Activated T-helper 1 cell treated with anti-CD3 and anti-CD28 coated beads, Interleukin-12 subunit alpha, Interleukin-12 subunit beta, Interleukin-2, Interleukin-4 antibody, amounts not matched to agents 30 ng/mL and 10 ng/mL and 1 ng/mL, durations not matched to agents 14 hours and 24 hours and 36 hours (primary cell): ENCODE measurements at regions not wholly inside any gene's neighbourhood (a gene's known extent, or its start where the extent isn't known, plus 50 kb on each side); places are given as distances from the start of the nearest gene placed in this dataset.
"Not testable (repeated sequence)": the region's sequence is repeated elsewhere in the genome, so short reads cannot be mapped to it uniquely, and the experiment has no call there.

Experiments used
- DNase-seq: peaks from one replicate; pipeline ENCODE4 v3.0.0; 2021; ENCODE audit warnings: low spot score
- H3K27ac Mint-ChIP-seq: one replicate; pipeline ENCODE4 v1.8.0; 2021; ENCODE audit warnings: mild to moderate bottlenecking, mixed read lengths
- H3K27me3 Mint-ChIP-seq: one replicate; pipeline ENCODE4 v1.8.0; 2022; ENCODE audit warnings: mild to moderate bottlenecking, moderate library complexity, mixed read lengths; ENCODE audit not compliant: insufficient read depth
- H3K36me3 Mint-ChIP-seq: one replicate; pipeline ENCODE4 v1.8.0; 2021; ENCODE audit warnings: low read depth, mixed read lengths
- H3K4me1 Mint-ChIP-seq: one replicate; pipeline ENCODE4 v1.8.0; 2021; ENCODE audit warnings: low read depth, mixed read lengths
- H3K4me3 Mint-ChIP-seq: one replicate; pipeline ENCODE4 v1.8.0; 2021; ENCODE audit warnings: mild to moderate bottlenecking, moderate library complexity, mixed read lengths
- H3K9me3 Mint-ChIP-seq: one replicate; pipeline ENCODE4 v1.8.0; 2021; ENCODE audit warnings: mixed read lengths
- intact Hi-C: fragments of 100-400 bp; cut with micrococcal nuclease; formaldehyde crosslinking; loops from one replicate; pipeline ENCODE4 v1.15.1; 2024

DNA sequence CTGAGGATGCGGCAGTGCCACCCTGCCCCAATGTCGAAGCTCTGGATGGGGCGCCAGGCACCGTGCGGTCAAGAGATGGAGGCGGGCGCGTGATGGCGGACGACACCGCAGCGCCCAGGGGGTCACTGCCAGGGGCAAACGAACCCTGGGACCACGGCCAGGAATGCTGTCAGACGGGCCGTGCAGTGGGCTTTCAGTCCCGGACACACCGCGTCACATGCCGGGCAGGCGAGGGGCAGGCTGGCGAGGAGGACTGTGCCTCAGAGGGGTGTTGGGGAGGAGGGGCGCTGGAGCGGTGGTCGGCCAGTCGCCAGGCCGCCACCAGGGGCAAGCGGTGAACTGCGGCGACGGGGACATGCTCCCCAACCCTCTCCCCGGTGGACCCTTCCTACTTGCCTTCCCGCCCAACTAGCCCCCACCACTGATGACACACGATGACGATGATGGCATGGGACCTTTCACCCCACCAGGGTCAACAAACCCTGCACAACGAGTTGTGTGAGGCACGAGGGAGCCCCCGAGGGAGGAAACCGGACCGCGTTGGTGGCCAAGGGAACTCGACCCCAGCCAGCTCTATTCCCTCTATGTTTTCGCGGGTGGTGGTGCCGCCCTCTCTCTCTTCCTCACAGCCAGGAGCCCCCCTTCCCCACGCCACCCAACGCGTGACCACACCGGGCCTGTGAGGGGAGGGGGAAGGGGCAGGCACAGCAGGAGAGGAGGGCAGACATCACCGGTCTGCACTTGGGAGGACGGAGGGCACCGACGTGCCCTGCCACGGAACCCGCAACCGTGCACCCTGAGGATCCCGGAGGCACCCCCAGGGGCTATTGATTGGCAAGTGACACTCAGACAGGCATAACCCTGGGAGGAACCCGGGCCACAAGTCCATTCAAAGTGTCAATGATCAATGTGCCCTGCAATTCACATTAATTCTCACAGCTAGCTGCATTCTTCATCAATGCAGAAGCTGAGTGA, 1960.9 kb upstream of the DEFB115 start:
- intact Hi-C loops: no loop called here
- DNase-seq: no peak
- H3K27ac Mint-ChIP-seq: no peak overlapping the region
- peaks cover 4% of the 10 kb centered on the region for H3K36me3 Mint-ChIP-seq
- no peaks in the 10 kb centered on the region for H3K4me1 Mint-ChIP-seq
- H3K9me3 Mint-ChIP-seq: peaks cover 35% of the 10 kb centered on the region
- H3K27me3 Mint-ChIP-seq: no peaks in the 10 kb centered on the region
- H3K4me3 Mint-ChIP-seq: no peak overlapping the region

DNA sequence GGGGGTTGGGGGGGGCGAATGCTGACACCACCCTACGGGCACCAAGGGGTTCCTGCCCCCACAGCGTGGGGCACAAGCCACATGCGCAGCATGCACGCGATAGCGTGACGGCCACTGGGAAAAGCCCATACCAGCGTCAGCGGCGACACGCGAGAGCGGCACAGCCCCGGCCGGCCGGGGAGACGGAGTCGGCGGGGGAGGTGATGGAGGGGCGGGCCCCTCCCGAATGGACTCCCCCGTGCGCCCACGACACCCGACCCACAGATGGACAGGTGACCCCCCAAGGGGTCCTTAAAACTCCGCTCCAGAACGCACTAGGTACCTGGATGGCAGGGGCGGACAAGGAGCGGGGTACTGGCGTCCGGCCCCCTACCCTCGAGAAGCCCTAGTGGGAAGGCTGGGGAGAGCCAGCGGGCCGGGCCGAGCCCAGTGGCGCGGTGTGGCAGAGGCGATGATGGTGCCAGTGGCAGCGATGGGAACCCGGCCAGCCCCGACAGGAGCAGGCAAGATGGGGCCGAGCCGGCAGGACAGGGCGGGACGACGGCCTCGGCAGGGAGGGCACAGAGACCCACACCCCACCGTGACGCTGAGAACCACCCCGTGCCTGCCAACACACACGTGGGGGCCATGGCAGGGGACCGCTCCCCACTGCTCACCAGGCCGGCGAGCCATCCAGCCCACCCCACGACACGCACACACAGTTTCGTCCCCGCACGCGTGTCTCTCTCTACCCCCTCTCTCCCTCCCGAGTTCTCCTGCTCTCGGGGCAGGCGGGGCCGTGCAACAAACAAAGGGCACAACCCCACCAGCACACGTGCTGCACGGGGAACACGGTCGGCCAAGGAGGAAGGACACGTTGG, 1959.8 kb upstream of the DEFB115 start:
- Mint-ChIP-seq H3K4me3 (no peak overlapping the region), H3K36me3 (peaks cover 4% of the 10 kb centered on the region), H3K27me3 (no peaks in the 10 kb centered on the region), H3K9me3 (peaks cover 35% of the 10 kb centered on the region), H3K4me1 (no peaks in the 10 kb centered on the region), H3K27ac (no peak overlapping the region)
- DNase-seq: no peak
- intact Hi-C loops: no loop called here

- H3K9me3 Mint-ChIP-seq: peaks cover 40% of the 10 kb centered on the region
- peaks cover 4% of the 10 kb centered on the region for H3K36me3 Mint-ChIP-seq
- H3K27ac Mint-ChIP-seq: no peak overlapping the region
- no peaks in the 10 kb centered on the region for H3K4me1 Mint-ChIP-seq
- no peaks in the 10 kb centered on the region for H3K27me3 Mint-ChIP-seq
- no peak for DNase-seq
- H3K4me3 Mint-ChIP-seq: no peak overlapping the region
- intact Hi-C loops: no loop called here
These were observed 1959.2 kb upstream of the DEFB115 start for GRCh38 chr20:29298271-29298590.

- no peaks in the 10 kb centered on the region for H3K27me3 Mint-ChIP-seq
- H3K27ac Mint-ChIP-seq: no peak overlapping the region
- no peaks in the 10 kb centered on the region for H3K4me1 Mint-ChIP-seq
- H3K36me3 Mint-ChIP-seq: peaks cover 4% of the 10 kb centered on the region
- no peak for DNase-seq
- H3K4me3 Mint-ChIP-seq: no peak overlapping the region
- intact Hi-C loops: no loop called here
- H3K9me3 Mint-ChIP-seq: peaks cover 42% of the 10 kb centered on the region
These were observed 1958.5 kb upstream of the DEFB115 start for GRCh38 chr20:29298759-29299613.

GRCh38 chr20:29299811-29300578, 1957.5 kb upstream of the DEFB115 start:
- intact Hi-C loops: no loop called here
- Mint-ChIP-seq H3K4me3 (no peak overlapping the region), H3K36me3 (peaks cover 4% of the 10 kb centered on the region), H3K27ac (no peak overlapping the region), H3K4me1 (peaks cover 7% of the 10 kb centered on the region), H3K27me3 (no peaks in the 10 kb centered on the region), H3K9me3 (peaks cover 48% of the 10 kb centered on the region)
- no peak for DNase-seq

DNA sequence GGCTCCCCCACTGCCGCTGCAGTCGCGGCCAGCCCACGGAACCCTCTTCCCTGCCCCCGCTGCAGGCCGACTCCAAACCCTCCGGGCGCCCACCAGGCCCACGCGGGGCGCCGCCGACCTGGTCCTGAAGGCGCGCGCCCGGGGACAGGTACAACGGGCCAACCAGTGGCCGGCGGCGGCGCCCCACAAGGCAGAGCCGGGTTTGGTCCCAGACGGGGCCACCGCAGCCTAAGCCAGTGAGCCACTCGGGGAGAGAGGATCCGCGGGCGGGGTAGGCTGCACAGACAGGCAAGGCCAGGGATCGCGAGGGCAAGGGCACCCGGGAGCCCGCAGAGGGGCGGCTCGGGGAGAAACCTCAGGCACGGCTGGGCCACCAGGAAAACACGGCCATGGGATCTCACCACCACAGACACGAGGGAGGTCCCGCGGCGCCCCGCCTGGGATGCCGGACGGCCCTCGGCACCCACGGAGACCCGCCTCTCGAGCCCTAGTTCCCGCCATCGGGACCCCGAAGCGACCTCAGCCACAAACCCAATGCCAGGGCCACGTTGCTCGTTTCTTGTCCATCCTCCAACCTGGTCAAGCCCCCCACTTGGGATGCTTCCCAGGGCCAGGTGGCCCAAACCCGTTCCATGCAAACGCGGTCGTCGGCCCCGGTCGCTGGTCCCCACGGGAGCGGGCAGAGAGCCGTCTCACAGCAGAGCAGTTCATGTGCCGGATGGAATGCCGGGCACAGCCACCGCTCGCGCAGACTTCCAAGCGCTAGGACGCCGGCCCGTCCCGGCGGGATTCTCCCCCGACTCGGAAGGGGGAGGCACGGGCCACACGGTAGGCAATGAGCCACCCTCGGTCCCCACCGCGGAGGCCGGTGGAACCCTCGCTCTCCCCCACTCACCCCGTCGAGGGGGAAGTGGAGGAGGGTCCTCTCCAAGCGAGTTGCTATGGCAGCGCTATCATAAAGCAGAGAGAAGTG, 1956.6 kb upstream of the DEFB115 start:
- H3K4me3 Mint-ChIP-seq: no peak overlapping the region
- no peak overlapping the region for H3K27ac Mint-ChIP-seq
- peaks cover 16% of the 10 kb centered on the region for H3K4me1 Mint-ChIP-seq
- DNase-seq: no peak
- no peaks in the 10 kb centered on the region for H3K27me3 Mint-ChIP-seq
- H3K36me3 Mint-ChIP-seq: peaks cover 4% of the 10 kb centered on the region
- intact Hi-C loops: no loop called here
- H3K9me3 Mint-ChIP-seq: peaks cover 51% of the 10 kb centered on the region

DNA sequence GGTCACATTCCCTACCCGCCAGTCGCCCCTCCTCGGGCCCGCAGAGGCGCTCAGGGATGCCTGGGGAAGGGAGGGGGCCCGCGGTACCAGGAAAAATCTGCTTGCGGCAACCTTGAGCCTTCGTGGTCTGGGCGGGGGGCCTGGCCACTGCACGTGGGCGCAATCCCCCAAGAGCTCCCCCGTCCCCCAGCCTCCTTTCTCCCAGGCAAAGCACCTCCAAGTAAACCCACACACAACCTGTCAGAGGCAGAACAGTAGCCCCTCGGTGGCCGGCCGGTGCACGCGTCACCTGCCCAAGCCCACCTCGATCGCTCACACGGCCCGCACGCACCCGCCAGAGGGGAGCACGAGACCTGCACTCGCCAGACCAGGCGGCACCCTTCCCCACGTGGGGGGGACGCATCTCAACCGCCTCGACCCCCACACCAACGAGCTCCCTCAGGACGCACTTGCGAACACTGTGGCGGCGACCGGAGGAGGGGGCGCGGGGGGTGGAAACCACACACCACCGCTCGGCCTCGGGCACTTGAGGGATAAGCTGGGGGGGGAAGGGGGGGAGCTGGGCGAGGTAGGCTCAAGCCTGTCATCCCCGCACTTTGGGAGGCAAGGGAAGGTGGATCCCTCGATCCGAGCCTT, 1955.7 kb upstream of the DEFB115 start:
- intact Hi-C loops: no loop called here
- H3K9me3 Mint-ChIP-seq: peaks cover 56% of the 10 kb centered on the region
- H3K27ac Mint-ChIP-seq: no peak overlapping the region
- no peak for DNase-seq
- H3K36me3 Mint-ChIP-seq: peaks cover 4% of the 10 kb centered on the region
- H3K4me1 Mint-ChIP-seq: peaks cover 25% of the 10 kb centered on the region
- no peak overlapping the region for H3K4me3 Mint-ChIP-seq
- H3K27me3 Mint-ChIP-seq: no peaks in the 10 kb centered on the region

DNA sequence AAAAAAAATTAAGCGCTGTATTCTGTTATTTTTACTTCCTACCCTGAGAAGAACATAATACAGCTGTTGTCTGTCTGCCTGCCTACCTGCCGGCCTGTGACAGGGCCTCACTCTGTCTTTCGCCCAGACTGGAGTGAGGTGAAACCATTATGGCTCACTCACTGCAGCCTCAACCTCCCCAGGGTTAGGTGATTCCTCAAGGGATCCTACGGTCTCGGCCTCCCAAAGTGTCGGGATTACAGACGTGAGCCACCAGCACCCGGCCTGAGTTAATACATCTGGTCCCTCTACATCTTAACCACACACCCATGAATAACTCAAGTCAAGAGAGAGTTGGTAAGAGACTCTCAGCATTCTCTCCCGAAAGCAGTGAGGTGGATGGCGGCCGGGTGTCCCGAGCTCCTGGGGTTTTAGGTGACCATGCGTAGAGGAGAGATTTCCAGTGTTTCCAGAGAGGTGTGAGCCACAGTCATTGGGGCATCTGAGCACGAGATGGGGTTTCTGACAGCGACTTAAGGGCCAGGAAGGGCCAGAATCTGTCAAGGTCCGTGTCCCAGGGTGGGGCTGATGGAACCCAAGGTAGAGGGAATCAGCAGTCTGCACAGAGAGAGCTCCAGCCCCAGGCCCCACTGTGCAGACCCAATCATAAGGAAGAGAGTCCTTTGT, 1954.4 kb upstream of the DEFB115 start:
- Mint-ChIP-seq H3K27ac (peak overlapping the region; percentile 22), H3K27me3 (no peaks in the 10 kb centered on the region), H3K4me1 (peaks cover 32% of the 10 kb centered on the region), H3K4me3 (no peak overlapping the region), H3K36me3 (peaks cover 4% of the 10 kb centered on the region), H3K9me3 (peaks cover 55% of the 10 kb centered on the region)
- intact Hi-C loops: no loop called here
- no peak for DNase-seq

DNA sequence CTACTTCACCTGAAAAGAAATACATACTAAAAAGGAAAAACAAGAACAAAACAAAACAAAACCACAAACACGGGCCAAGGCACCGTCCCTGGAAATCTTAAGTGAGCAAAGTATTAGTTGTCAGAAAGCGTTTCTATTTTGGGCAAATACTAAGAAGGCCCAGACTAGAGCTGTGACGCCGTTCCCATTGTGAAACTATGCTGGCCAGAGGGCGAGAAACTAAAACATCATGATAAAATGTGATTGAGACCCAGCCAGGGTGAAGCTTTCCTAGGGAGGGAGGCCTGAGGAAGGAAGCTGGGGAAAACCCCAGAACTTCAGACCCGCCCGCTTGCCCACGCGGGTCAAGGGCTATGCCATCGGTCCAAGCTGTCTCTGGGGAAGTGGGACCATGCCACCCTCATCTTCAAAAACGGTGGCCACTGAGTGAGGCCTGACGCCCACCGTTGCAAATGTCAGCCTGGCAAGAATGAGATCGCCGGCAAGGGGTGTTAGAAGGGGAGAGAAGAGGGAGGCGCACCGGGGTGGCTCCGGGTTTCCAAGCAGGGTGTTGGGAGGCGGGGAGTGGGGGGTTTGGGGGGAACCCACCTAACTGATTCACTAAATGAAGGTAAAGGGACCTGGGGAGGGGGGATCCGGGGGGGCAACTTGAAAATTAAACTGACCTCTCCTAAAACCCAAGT, 1950.9 kb upstream of the DEFB115 start:
- intact Hi-C loops: loop anchor here (1.0 to 5.0 kb wide), 5 partner anchors 18 to 1070 kb away; no protein-coding TSS in a partner anchor
- Mint-ChIP-seq H3K27ac (peak overlapping the region; percentile 97), H3K4me3 (peak overlapping the region; percentile 76), H3K4me1 (peaks cover 51% of the 10 kb centered on the region), H3K36me3 (no peaks in the 10 kb centered on the region), H3K9me3 (peaks cover 48% of the 10 kb centered on the region), H3K27me3 (no peaks in the 10 kb centered on the region)
- DNase-seq: peak; percentile 45

DNA sequence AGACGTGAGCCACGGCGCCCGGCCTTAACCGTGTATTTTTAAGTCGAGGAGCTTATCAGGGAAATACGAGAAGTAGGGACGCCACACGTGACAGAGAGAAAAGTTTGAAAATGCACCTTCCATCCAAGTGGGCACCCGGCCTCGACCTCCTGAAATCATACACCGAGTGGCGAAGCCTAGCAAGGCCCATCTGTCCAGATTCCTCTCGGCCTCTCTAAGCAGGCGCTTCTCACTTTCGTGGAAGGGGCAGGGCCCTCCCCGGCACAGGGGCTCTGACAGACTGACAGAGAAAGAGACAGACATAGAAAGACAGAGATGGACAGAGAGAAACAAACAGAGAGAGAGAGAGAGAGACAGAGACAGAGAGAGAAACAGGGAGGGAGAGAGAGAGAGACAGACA, 1950.0 kb upstream of the DEFB115 start:
- Mint-ChIP-seq H3K9me3 (peaks cover 54% of the 10 kb centered on the region), H3K4me3 (peak overlapping the region; percentile 12), H3K4me1 (peaks cover 51% of the 10 kb centered on the region), H3K27ac (peak overlapping the region; percentile 81)
- intact Hi-C loops: loop anchor here (2.0 to 5.0 kb wide), 4 partner anchors 17 to 1069 kb away; no protein-coding TSS in a partner anchor
- H3K27me3 Mint-ChIP-seq, DNase-seq, H3K36me3 Mint-ChIP-seq: not testable (repeated sequence)
